SK-N-SH (cell line): ENCODE measurements at regions not wholly inside any gene's neighbourhood (a gene's known extent, or its start where the extent isn't known, plus 50 kb on each side); places are given as distances from the start of the nearest gene placed in this dataset.

Experiments
- CTCF ChIA-PET: fragments of 300-600, 350-600 bp; formaldehyde crosslinking; extraction: SDS; loops from one replicate; lab custom pipeline; 2021; lab: Yijun Ruan, JAX
- POLR2A ChIA-PET: fragments of 350-600 bp; sonication (Branson Sonifier 250); formaldehyde crosslinking; extraction: SDS; loops from one replicate; lab custom pipeline; 2020; ENCODE audit warnings: antibody characterized with exemption, inconsistent platforms; lab: Yijun Ruan, JAX
- DNase-seq: peaks from one replicate; pipeline ENCODE4 v3.0.0; 2012
- H2AFZ ChIP-seq: fragments of 200-600 bp; sonication (generic); 2 replicates; pipeline ENCODE4 v1.8.1; 2016; ENCODE audit warnings: antibody characterized with exemption, mild to moderate bottlenecking, low read depth
- H3F3A ChIP-seq: fragments of 200-600 bp; sonication (generic); replicated peaks from 2 replicates; pipeline ENCODE3; 2016; ENCODE audit warnings: antibody characterized with exemption, mild to moderate bottlenecking; ENCODE audit not compliant: insufficient read depth
- H3K27ac ChIP-seq, 2 experiments: fragments of 200-500 bp in 1 of 2; fragments of 200-600 bp in 1 of 2; sonication (Bioruptor generic) in 1 of 2; sonication (generic), shearing (Covaris generic) in 1 of 2; 2 replicates each; pipeline versions ENCODE4 v1.5.1 to v1.6.1; 2014 to 2016; ENCODE audit warnings: low read depth in 2 of 2, inconsistent platforms in 1 of 2, low read length in 1 of 2, mild to moderate bottlenecking in 1 of 2, mixed read lengths in 1 of 2
- H3K27me3 ChIP-seq: fragments of 200-600 bp; sonication (generic), shearing (Covaris generic); 2 replicates; pipeline ENCODE4 v1.6.1; 2016; ENCODE audit warnings: mixed run types; ENCODE audit not compliant: insufficient read depth
- H3K36me3 ChIP-seq, 2 experiments: fragments of 200-500 bp in 1 of 2; fragments of 200-600 bp in 1 of 2; sonication (Bioruptor generic) in 1 of 2; sonication (generic) in 1 of 2; replicated peaks in 1 of 2; 2 replicates each; pipeline versions ENCODE3 to v1.5.1; 2014 to 2016; ENCODE audit warnings: low read length in 1 of 2, mild to moderate bottlenecking in 1 of 2; ENCODE audit not compliant: insufficient read depth in 2 of 2, control insufficient read depth in 1 of 2
- H3K4me1 ChIP-seq, 2 experiments: fragments of 200-500 bp in 1 of 2; fragments of 200-600 bp in 1 of 2; sonication (Bioruptor generic) in 1 of 2; sonication (generic), shearing (Covaris generic) in 1 of 2; 2 replicates each; pipeline versions ENCODE4 v1.5.1 to v1.6.1; 2014 to 2016; ENCODE audit warnings: low read depth in 1 of 2, low read length in 1 of 2, mixed run types in 1 of 2; ENCODE audit not compliant: insufficient read depth in 2 of 2, control insufficient read depth in 1 of 2
- H3K4me2 ChIP-seq: fragments of 200-600 bp; sonication (generic), shearing (Covaris generic); 2 replicates; pipeline ENCODE4 v1.6.1; 2017; ENCODE audit warnings: mixed run types
- H3K4me3 ChIP-seq, 2 experiments: fragments of 200-500 bp in 1 of 2; fragments of 200-600 bp in 1 of 2; sonication (Bioruptor generic) in 1 of 2; sonication (generic), shearing (Covaris generic) in 1 of 2; 2 replicates each; pipeline versions ENCODE4 v1.5.1 to v1.8.1; 2014 to 2016; ENCODE audit warnings: low read depth in 2 of 2, inconsistent platforms in 1 of 2, low read length in 1 of 2, mild to moderate bottlenecking in 1 of 2, mixed read lengths in 1 of 2, moderate library complexity in 1 of 2
- H3K79me2 ChIP-seq: fragments of 200-600 bp; sonication (generic); 2 replicates; pipeline ENCODE4 v1.8.1; 2017; ENCODE audit warnings: mild to moderate bottlenecking; ENCODE audit not compliant: insufficient read depth
- H3K9ac ChIP-seq: fragments of 200-600 bp; sonication (generic); 2 replicates; pipeline ENCODE4 v1.6.1; 2017; ENCODE audit warnings: mixed run types
- H3K9me2 ChIP-seq: fragments of 200-600 bp; sonication (generic); 2 replicates; pipeline ENCODE4 v1.6.1; 2017; ENCODE audit warnings: mixed run types
- H3K9me3 ChIP-seq: fragments of 200-600 bp; sonication (generic); 2 replicates; pipeline ENCODE4 v1.6.1; 2017; ENCODE audit warnings: mixed run types, mild to moderate bottlenecking, moderate library complexity
- H4K20me1 ChIP-seq: fragments of 200-600 bp; sonication (generic); 2 replicates; pipeline ENCODE4 v1.6.1; 2017; ENCODE audit warnings: mild to moderate bottlenecking, mixed run types; ENCODE audit not compliant: insufficient read depth
- ELF1 ChIP-seq: IDR thresholded peaks from 2 replicates; pipeline ENCODE4 v1.4.0; 2012
- EP300 ChIP-seq, 2 experiments: IDR thresholded peaks; 2 replicates each; pipeline versions ENCODE4 v1.4.0 to v1.6.1; 2012; ENCODE audit warnings: borderline replicate concordance in 1 of 2, low read depth in 1 of 2, low read length in 1 of 2
- EZH2phosphoT487 ChIP-seq: fragments of 200-600 bp; sonication (generic); IDR thresholded peaks from 2 replicates; pipeline ENCODE4 v1.6.1; 2017; ENCODE audit warnings: low read depth, mixed run types, mild to moderate bottlenecking, antibody characterized with exemption, moderate library complexity, borderline replicate concordance
- GABPA ChIP-seq: IDR thresholded peaks from 2 replicates; pipeline ENCODE4 v1.4.0; 2012; ENCODE audit warnings: low read depth, mild to moderate bottlenecking
- JUND ChIP-seq: IDR thresholded peaks from 2 replicates; pipeline ENCODE4 v1.4.0; 2012
- MEF2A ChIP-seq: IDR thresholded peaks from 2 replicates; pipeline ENCODE4 v1.4.0; 2012; ENCODE audit warnings: low read depth, borderline replicate concordance
- NRF1 ChIP-seq: IDR thresholded peaks from 2 replicates; pipeline ENCODE4 v1.6.1; 2012; ENCODE audit warnings: low read depth, mild to moderate bottlenecking, low read length
- POLR2AphosphoS5 ChIP-seq: IDR thresholded peaks from 2 replicates; pipeline ENCODE4 v1.6.1; 2012; ENCODE audit warnings: low read depth, low read length
- RXRA ChIP-seq: IDR thresholded peaks from 2 replicates; pipeline ENCODE4 v1.4.0; 2012; ENCODE audit warnings: low read depth, mild to moderate bottlenecking, borderline replicate concordance
- TCF12 ChIP-seq: IDR thresholded peaks from 2 replicates; pipeline ENCODE4 v1.4.0; 2012
- TEAD4 ChIP-seq: IDR thresholded peaks from 2 replicates; pipeline ENCODE4 v1.4.0; 2012; ENCODE audit warnings: mild to moderate bottlenecking, borderline replicate concordance; ENCODE audit not compliant: insufficient read depth
- YY1 ChIP-seq: IDR thresholded peaks from 2 replicates; pipeline ENCODE4 v1.4.0; 2012; ENCODE audit warnings: low read depth, mild to moderate bottlenecking
- WGBS: methylation state at CpG from one replicate; pipeline ENCODE4 v1.1.6; 2017; ENCODE audit warnings: low lambda C conversion rate; 5-methylcytosine and 5-hydroxymethylcytosine counted together
- TF ChIP-seq, protein P1 (sequence below): IDR thresholded peaks from 2 replicates; pipeline ENCODE4; 2012
- TF ChIP-seq, protein P2 (sequence below): IDR thresholded peaks from 2 replicates; pipeline ENCODE4 v1.4.0; 2012; ENCODE audit warnings: low read depth
- TF ChIP-seq, protein P3 (sequence below): IDR thresholded peaks from 2 replicates; pipeline ENCODE4 v1.4.0; 2012; ENCODE audit warnings: low read depth, borderline replicate concordance
- TF ChIP-seq, protein P4 (sequence below): fragments of 150-350 bp; IDR thresholded peaks from 2 replicates; pipeline ENCODE4 v1.6.1; 2016; ENCODE audit warnings: mild to moderate bottlenecking, low read depth, low read length
- TF ChIP-seq, protein P5 (sequence below): IDR thresholded peaks from 2 replicates; pipeline ENCODE4 v1.6.1; 2012; ENCODE audit warnings: mild to moderate bottlenecking, low read depth, low read length, moderate library complexity

DNA sequence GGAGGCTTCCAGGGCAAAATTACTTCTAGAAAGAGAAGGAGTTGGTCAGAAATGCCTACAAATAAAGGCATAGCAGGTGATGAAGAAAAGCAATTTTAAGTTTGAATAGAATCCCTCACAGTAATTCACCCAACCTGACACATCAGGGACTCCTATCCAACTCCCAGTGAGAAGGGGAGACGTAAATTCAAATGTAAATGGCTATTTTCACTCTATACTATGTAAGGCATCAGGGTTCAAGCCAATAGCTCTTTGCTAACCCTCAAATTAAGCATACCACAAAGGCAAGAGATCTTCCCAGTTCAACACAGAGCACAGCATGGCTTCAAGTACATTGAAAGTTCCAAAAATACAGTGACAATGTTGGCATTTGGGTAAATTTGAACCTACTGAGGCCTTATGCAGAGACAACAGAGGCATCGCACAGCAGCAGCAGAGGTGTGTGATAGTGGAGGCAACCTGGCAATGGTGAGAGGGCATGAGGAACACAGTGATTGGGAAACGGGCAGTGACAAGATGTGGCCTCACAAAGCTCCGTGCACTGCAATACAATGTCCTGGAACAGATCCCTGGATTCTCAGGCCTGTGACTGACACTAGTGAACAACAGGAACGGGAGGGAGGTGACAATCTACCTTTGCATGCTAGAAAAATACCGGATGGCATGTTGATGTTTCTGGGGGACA, 95.7 kb downstream of the VSTM2A start:
- POLR2A ChIA-PET: no interaction called here
- TF ChIP-seq EZH2phosphoT487 (no peak), NRF1 (no peak), MEF2A (no peak), YY1 (no peak), TEAD4 (no peak)
- TF ChIP-seq, protein P1, sequence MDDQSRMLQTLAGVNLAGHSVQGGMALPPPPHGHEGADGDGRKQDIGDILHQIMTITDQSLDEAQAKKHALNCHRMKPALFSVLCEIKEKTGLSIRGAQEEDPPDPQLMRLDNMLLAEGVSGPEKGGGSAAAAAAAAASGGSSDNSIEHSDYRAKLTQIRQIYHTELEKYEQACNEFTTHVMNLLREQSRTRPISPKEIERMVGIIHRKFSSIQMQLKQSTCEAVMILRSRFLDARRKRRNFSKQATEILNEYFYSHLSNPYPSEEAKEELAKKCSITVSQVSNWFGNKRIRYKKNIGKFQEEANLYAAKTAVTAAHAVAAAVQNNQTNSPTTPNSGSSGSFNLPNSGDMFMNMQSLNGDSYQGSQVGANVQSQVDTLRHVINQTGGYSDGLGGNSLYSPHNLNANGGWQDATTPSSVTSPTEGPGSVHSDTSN: no peak
- TF ChIP-seq, protein P2, sequence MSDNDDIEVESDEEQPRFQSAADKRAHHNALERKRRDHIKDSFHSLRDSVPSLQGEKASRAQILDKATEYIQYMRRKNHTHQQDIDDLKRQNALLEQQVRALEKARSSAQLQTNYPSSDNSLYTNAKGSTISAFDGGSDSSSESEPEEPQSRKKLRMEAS: no peak
- Histone ChIP-seq H3F3A (no peaks in the 10 kb centered on the region), H3K4me2 (no peak overlapping the region), H3K9ac (no peak overlapping the region), H2AFZ (no peak overlapping the region), H3K9me3 (no peaks in the 10 kb centered on the region; the same call in 1 of the 2 replicates), H3K27me3 (no peaks in the 10 kb centered on the region), H3K27ac (no peak overlapping the region), H3K4me3 (no peak overlapping the region), H3K79me2 (no peaks in the 10 kb centered on the region), H3K9me2 (no peaks in the 10 kb centered on the region; the same call in 1 of the 2 replicates), H3K36me3 (no peaks in the 10 kb centered on the region), H3K4me1 (no peaks in the 10 kb centered on the region), H4K20me1 (no peaks in the 10 kb centered on the region)
- 29% methylated on average over 6 of the region's 6 CpGs for WGBS
- CTCF ChIA-PET: no interaction called here
- DNase-seq: no peak

DNA sequence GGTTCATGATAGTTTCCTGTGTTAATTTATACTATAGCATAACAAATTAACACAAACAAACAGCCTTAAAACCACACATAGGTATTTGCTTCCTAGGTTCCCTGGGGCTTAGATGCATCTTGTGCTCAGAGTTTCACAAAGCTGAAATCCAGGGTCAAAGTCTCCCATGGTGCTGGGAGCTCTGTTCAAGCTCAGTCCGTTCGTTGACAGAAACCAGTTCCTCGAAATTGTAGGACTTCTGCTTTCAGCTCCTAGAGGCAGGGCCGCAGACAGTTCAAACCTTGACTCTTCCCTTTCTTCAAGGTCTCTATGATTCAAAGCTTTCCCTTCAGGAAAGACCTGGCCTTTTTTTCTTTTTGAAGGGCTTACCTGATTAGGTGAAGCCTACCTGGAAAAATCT, 90.5 kb downstream of the VSTM2A start:
- Histone ChIP-seq H3K9me2 (no peaks in the 10 kb centered on the region; the same call in 1 of the 2 replicates), H3K4me2 (no peak overlapping the region), H3K27ac (no peak overlapping the region), H3F3A (no peaks in the 10 kb centered on the region), H3K79me2 (no peaks in the 10 kb centered on the region), H4K20me1 (no peaks in the 10 kb centered on the region)
- DNase-seq: no peak
- WGBS: 28% methylated on average over 4 of the region's 4 CpGs
- POLR2A ChIA-PET: no interaction called here
- TF ChIP-seq, protein P1: no peak
- TF ChIP-seq GABPA (no peak), EP300 (IDR thresholded peaks at IDR 0.05; ENCODE audit: borderline replicate concordance in 1 of 2, low read depth in 1 of 2, low read length in 1 of 2) (no peak), POLR2AphosphoS5 (no peak), JUND (no peak), ELF1 (no peak), RXRA (no peak), TCF12 (no peak)
- TF ChIP-seq, protein P3, sequence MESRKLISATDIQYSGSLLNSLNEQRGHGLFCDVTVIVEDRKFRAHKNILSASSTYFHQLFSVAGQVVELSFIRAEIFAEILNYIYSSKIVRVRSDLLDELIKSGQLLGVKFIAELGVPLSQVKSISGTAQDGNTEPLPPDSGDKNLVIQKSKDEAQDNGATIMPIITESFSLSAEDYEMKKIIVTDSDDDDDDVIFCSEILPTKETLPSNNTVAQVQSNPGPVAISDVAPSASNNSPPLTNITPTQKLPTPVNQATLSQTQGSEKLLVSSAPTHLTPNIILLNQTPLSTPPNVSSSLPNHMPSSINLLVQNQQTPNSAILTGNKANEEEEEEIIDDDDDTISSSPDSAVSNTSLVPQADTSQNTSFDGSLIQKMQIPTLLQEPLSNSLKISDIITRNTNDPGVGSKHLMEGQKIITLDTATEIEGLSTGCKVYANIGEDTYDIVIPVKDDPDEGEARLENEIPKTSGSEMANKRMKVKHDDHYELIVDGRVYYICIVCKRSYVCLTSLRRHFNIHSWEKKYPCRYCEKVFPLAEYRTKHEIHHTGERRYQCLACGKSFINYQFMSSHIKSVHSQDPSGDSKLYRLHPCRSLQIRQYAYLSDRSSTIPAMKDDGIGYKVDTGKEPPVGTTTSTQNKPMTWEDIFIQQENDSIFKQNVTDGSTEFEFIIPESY: no peak
- TF ChIP-seq, protein P4, sequence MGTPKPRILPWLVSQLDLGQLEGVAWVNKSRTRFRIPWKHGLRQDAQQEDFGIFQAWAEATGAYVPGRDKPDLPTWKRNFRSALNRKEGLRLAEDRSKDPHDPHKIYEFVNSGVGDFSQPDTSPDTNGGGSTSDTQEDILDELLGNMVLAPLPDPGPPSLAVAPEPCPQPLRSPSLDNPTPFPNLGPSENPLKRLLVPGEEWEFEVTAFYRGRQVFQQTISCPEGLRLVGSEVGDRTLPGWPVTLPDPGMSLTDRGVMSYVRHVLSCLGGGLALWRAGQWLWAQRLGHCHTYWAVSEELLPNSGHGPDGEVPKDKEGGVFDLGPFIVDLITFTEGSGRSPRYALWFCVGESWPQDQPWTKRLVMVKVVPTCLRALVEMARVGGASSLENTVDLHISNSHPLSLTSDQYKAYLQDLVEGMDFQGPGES: no peak
- TF ChIP-seq, protein P5, sequence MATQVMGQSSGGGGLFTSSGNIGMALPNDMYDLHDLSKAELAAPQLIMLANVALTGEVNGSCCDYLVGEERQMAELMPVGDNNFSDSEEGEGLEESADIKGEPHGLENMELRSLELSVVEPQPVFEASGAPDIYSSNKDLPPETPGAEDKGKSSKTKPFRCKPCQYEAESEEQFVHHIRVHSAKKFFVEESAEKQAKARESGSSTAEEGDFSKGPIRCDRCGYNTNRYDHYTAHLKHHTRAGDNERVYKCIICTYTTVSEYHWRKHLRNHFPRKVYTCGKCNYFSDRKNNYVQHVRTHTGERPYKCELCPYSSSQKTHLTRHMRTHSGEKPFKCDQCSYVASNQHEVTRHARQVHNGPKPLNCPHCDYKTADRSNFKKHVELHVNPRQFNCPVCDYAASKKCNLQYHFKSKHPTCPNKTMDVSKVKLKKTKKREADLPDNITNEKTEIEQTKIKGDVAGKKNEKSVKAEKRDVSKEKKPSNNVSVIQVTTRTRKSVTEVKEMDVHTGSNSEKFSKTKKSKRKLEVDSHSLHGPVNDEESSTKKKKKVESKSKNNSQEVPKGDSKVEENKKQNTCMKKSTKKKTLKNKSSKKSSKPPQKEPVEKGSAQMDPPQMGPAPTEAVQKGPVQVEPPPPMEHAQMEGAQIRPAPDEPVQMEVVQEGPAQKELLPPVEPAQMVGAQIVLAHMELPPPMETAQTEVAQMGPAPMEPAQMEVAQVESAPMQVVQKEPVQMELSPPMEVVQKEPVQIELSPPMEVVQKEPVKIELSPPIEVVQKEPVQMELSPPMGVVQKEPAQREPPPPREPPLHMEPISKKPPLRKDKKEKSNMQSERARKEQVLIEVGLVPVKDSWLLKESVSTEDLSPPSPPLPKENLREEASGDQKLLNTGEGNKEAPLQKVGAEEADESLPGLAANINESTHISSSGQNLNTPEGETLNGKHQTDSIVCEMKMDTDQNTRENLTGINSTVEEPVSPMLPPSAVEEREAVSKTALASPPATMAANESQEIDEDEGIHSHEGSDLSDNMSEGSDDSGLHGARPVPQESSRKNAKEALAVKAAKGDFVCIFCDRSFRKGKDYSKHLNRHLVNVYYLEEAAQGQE: no peak
- TF ChIP-seq, all 33 proteins: peak for 0
- Histone ChIP-seq H3K9me3 (no peaks in the 10 kb centered on the region; the same call in 1 of the 2 replicates), H3K4me1 (no peaks in the 10 kb centered on the region), H3K9ac (no peak overlapping the region), H2AFZ (no peak overlapping the region), H3K4me3 (no peak overlapping the region), H3K27me3 (no peaks in the 10 kb centered on the region), H3K36me3 (no peaks in the 10 kb centered on the region)
- CTCF ChIA-PET: interaction anchor here (0.7 to 1.3 kb wide), 2 partner anchors 14 to 32 kb away, joined by 3 read pairs; no protein-coding TSS in a partner anchor
